HG03521 (cell line): ENCODE measurements at regions not wholly inside any gene's neighbourhood (a gene's known extent, or its start where the extent isn't known, plus 50 kb on each side); places are given as distances from the start of the nearest gene placed in this dataset.
"Not testable (repeated sequence)": the region's sequence is repeated elsewhere in the genome, so short reads cannot be mapped to it uniquely, and the experiment has no call there.

Experiments
- ATAC-seq: cut with Tn5 transposase; IDR thresholded peaks from one replicate; pipeline ENCODE4 v1.9.1; 2021; ENCODE audit warnings: mild to moderate bottlenecking, moderate library complexity; ENCODE audit not compliant: unreplicated experiment

- no peak for ATAC-seq
Observed at GRCh38 chr2:67567886-67568285, 170.8 kb downstream of the ETAA1 start.

- no peak for ATAC-seq
Observed at GRCh38 chr2:67570611-67571010, 173.5 kb downstream of the ETAA1 start.

GRCh38 chr2:67571785-67572718 is 174.9 kb downstream of the ETAA1 start:
- no peak for ATAC-seq

GRCh38 chr2:67572721-67573435 is 175.7 kb downstream of the ETAA1 start:
- ATAC-seq, result no peak

- no peak for ATAC-seq
Observed at GRCh38 chr2:67574230-67574629, 177.1 kb downstream of the ETAA1 start.

GRCh38 chr2:67576226-67576625 is 179.1 kb downstream of the ETAA1 start:
- no peak for ATAC-seq

- ATAC-seq, result no peak
Observed at GRCh38 chr2:67576991-67577390, 179.9 kb downstream of the ETAA1 start.

- ATAC-seq, result no peak
Observed at GRCh38 chr2:67579216-67579615, 182.1 kb downstream of the ETAA1 start.

GRCh38 chr2:67579806-67580205 is 182.7 kb downstream of the ETAA1 start:
- ATAC-seq, result no peak

- no peak for ATAC-seq
Observed at GRCh38 chr2:67581751-67582150, 184.6 kb downstream of the ETAA1 start.

GRCh38 chr2:67583185-67583584 is 186.1 kb downstream of the ETAA1 start:
- no peak for ATAC-seq

GRCh38 chr2:67585400-67585799 is 188.3 kb downstream of the ETAA1 start:
- no peak for ATAC-seq

GRCh38 chr2:67589121-67589520 is 192.0 kb downstream of the ETAA1 start:
- not testable (repeated sequence) for ATAC-seq

GRCh38 chr2:67594522-67594921 is 197.4 kb downstream of the ETAA1 start:
- ATAC-seq, result not testable (repeated sequence)

- ATAC-seq, result no peak
Observed at GRCh38 chr2:67596871-67597270, 199.7 kb downstream of the ETAA1 start.

GRCh38 chr2:67599561-67599960 is 202.4 kb downstream of the ETAA1 start:
- no peak for ATAC-seq

- no peak for ATAC-seq
Observed at GRCh38 chr2:67600222-67600871, 203.2 kb downstream of the ETAA1 start.

- no peak for ATAC-seq
Observed at GRCh38 chr2:67600946-67601345, 203.8 kb downstream of the ETAA1 start.

GRCh38 chr2:67604360-67604759 is 207.2 kb downstream of the ETAA1 start:
- no peak for ATAC-seq

GRCh38 chr2:67612576-67613042 is 215.5 kb downstream of the ETAA1 start:
- ATAC-seq, result no peak

GRCh38 chr2:67613227-67613626 is 216.1 kb downstream of the ETAA1 start:
- no peak for ATAC-seq
